Left lung (tissue), 4 donors: ENCODE measurements at regions not wholly inside any gene's neighbourhood (a gene's known extent, or its start where the extent isn't known, plus 50 kb on each side); places are given as distances from the start of the nearest gene placed in this dataset.
"Not testable (repeated sequence)": the region's sequence is repeated elsewhere in the genome, so short reads cannot be mapped to it uniquely, and the experiment has no call there.

Experiments used
- ATAC-seq: fragments of 200-7000 bp; cut with Tn5 transposase; one replicate; pipeline ENCODE4 v1.9.1; 2020; ENCODE audit warnings: moderate library complexity
- DNase-seq, 4 donors: peaks; one replicate each; pipeline ENCODE4 v3.0.0-alpha.2; 2013 to 2020
- H3K27ac ChIP-seq, 2 donors: fragments of 200-600 bp; sonication (generic) in 1 of 2; one replicate each; pipeline versions ENCODE4 v1.5.0 to v1.8.0; 2020 to 2021
- H3K27me3 ChIP-seq, 2 donors: fragments of 200-600 bp; sonication (generic) in 1 of 2; one replicate each; pipeline versions ENCODE4 v1.5.0 to v1.8.0; 2020 to 2021
- H3K36me3 ChIP-seq, 2 donors: fragments of 200-600 bp; sonication (generic) in 1 of 2; one replicate each; pipeline versions ENCODE4 v1.5.0 to v1.8.0; 2020 to 2021
- H3K4me1 ChIP-seq, 2 donors: fragments of 200-600 bp; one replicate each; pipeline ENCODE4 v1.8.0; 2021
- H3K4me3 ChIP-seq, 2 donors: fragments of 200-600 bp; sonication (generic) in 1 of 2; one replicate each; pipeline versions ENCODE4 v1.5.0 to v1.8.0; 2020 to 2021; ENCODE audit warnings: mild to moderate bottlenecking in 1 of 2
- H3K9me3 ChIP-seq, 2 donors: fragments of 200-600 bp; sonication (generic) in 1 of 2; one replicate each; pipeline versions ENCODE4 v1.5.0 to v1.8.0; 2020 to 2021
- intact Hi-C, 2 donors: fragments of 100-400 bp; cut with DNase I; formaldehyde crosslinking; loops; one replicate each; pipeline versions ENCODE4 v1.11.2 to v1.14.2; 2022
- TF ChIP-seq, protein P1 (sequence below), 2 donors: fragments of 200-600 bp; sonication (generic) in 1 of 2; IDR thresholded peaks; one replicate each; pipeline versions ENCODE4 v1.5.0 to v1.8.0; 2021; ENCODE audit warnings: antibody characterized with exemption in 2 of 2
- donor health status: DM: no; HTN: yes; CAD: no.
- donor health status: DM: no; HTN: no; CAD: no.

GRCh38 chr4:87912164-87913004 is 63.1 kb upstream of the SPP1 start:
- H3K36me3 ChIP-seq, result no peaks in the 10 kb centered on the region
- no peak for DNase-seq
- peaks cover 0 to 17% of the 10 kb centered on the region in 2 donors for H3K4me1 ChIP-seq
- TF ChIP-seq, protein P1, sequence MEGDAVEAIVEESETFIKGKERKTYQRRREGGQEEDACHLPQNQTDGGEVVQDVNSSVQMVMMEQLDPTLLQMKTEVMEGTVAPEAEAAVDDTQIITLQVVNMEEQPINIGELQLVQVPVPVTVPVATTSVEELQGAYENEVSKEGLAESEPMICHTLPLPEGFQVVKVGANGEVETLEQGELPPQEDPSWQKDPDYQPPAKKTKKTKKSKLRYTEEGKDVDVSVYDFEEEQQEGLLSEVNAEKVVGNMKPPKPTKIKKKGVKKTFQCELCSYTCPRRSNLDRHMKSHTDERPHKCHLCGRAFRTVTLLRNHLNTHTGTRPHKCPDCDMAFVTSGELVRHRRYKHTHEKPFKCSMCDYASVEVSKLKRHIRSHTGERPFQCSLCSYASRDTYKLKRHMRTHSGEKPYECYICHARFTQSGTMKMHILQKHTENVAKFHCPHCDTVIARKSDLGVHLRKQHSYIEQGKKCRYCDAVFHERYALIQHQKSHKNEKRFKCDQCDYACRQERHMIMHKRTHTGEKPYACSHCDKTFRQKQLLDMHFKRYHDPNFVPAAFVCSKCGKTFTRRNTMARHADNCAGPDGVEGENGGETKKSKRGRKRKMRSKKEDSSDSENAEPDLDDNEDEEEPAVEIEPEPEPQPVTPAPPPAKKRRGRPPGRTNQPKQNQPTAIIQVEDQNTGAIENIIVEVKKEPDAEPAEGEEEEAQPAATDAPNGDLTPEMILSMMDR (IDR thresholded peaks at IDR 0.05), result no peak
- H3K27ac ChIP-seq, result no peak overlapping the region
- H3K27me3 ChIP-seq, result no peaks in the 10 kb centered on the region
- no peaks in the 10 kb centered on the region for H3K9me3 ChIP-seq
- no peak overlapping the region for H3K4me3 ChIP-seq
- intact Hi-C loops, result no loop called here
- no peak for ATAC-seq

DNA sequence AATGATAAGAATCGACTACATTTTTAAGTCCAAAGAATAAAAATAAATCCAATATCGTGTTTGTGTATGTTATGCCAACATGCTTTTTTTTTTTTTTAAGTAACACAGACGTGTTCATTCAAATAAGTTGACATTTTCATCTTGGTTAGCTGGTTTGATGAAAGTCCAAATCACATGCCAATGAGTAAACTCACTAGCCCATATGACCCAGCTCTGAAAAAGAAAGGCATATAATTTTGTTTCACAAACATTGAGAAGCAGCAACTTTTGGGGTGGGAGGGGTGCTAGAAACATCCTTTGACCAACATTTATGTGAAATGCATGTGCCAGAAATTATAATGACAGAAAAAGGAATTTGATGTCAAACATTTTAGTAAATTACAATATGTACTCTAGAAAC is 61.6 kb upstream of the SPP1 start:
- Histone ChIP-seq H3K9me3 (no peaks in the 10 kb centered on the region), H3K27me3 (no peaks in the 10 kb centered on the region), H3K4me3 (no peak overlapping the region), H3K4me1 (peaks cover 0 to 17% of the 10 kb centered on the region in 2 donors), H3K27ac (no peak overlapping the region), H3K36me3 (no peaks in the 10 kb centered on the region)
- no peak for DNase-seq
- ATAC-seq, result no peak
- intact Hi-C loops, result no loop called here
- TF ChIP-seq, protein P1 (IDR thresholded peaks at IDR 0.05), result no peak

- peaks cover 0 to 17% of the 10 kb centered on the region in 2 donors for H3K4me1 ChIP-seq
- ATAC-seq (no peak), DNase-seq (no peak)
- TF ChIP-seq, protein P1 (IDR thresholded peaks at IDR 0.05), result no peak
- H3K27me3 ChIP-seq, result no peaks in the 10 kb centered on the region
- H3K4me3 ChIP-seq, result no peak overlapping the region
- H3K36me3 ChIP-seq, result no peaks in the 10 kb centered on the region
- no peak overlapping the region for H3K27ac ChIP-seq
- no peaks in the 10 kb centered on the region for H3K9me3 ChIP-seq
- intact Hi-C loops, result no loop called here
Observed at GRCh38 chr4:87915621-87916020, 59.9 kb upstream of the SPP1 start.

- intact Hi-C loops, result no loop called here
- no peak for ATAC-seq
- Histone ChIP-seq H3K9me3 (no peaks in the 10 kb centered on the region), H3K27me3 (no peaks in the 10 kb centered on the region), H3K4me3 (no peak overlapping the region), H3K36me3 (no peaks in the 10 kb centered on the region), H3K27ac (no peak overlapping the region), H3K4me1 (peaks cover 0 to 11% of the 10 kb centered on the region in 2 donors)
- DNase-seq, result peak in 1 of 4 donors; percentile 35
- TF ChIP-seq, protein P1 (IDR thresholded peaks at IDR 0.05), result no peak
Observed at GRCh38 chr4:87916626-87917025, 58.9 kb upstream of the SPP1 start.

GRCh38 chr4:87917911-87918310 is 57.6 kb upstream of the SPP1 start:
- H3K36me3 ChIP-seq, DNase-seq, H3K9me3 ChIP-seq, H3K27ac ChIP-seq, H3K4me3 ChIP-seq, H3K27me3 ChIP-seq, intact Hi-C loops, ATAC-seq, H3K4me1 ChIP-seq: not testable (repeated sequence)
